IMR-90 (cell line): ENCODE measurements at regions not wholly inside any gene's neighbourhood (a gene's known extent, or its start where the extent isn't known, plus 50 kb on each side); places are given as distances from the start of the nearest gene placed in this dataset.

Source experiments
- BHLHE40 ChIP-seq: fragments of 150-350 bp; IDR thresholded peaks from 2 replicates; pipeline ENCODE4 v1.6.1; 2016; ENCODE audit warnings: mild to moderate bottlenecking, low read depth, low read length
- CEBPB ChIP-seq: IDR thresholded peaks from 2 replicates; pipeline ENCODE4 v1.6.1; 2012; ENCODE audit warnings: low read depth, low read length, improper control_type of control experiment
- MAFK ChIP-seq: IDR thresholded peaks from 2 replicates; pipeline ENCODE4 v1.6.1; 2012; ENCODE audit warnings: low read depth, low read length, improper control_type of control experiment
- NFE2L2 ChIP-seq: fragments of 150-350 bp; IDR thresholded peaks from 2 replicates; pipeline ENCODE4 v1.6.1; 2016; ENCODE audit warnings: low read depth, mild to moderate bottlenecking, low read length
- POLR2A ChIP-seq: IDR thresholded peaks from 2 replicates; pipeline ENCODE4 v1.6.1; 2012; ENCODE audit warnings: mild to moderate bottlenecking, low read depth, low read length
- RAD21 ChIP-seq: IDR thresholded peaks from 2 replicates; pipeline ENCODE4 v1.6.1; 2012; ENCODE audit warnings: low read length, improper control_type of control experiment
- RCOR1 ChIP-seq: IDR thresholded peaks from 2 replicates; pipeline ENCODE4 v1.6.1; 2012; ENCODE audit warnings: mild to moderate bottlenecking, low read length, improper control_type of control experiment; ENCODE audit not compliant: insufficient replicate concordance
- SMC3 ChIP-seq: fragments of 150-350 bp; IDR thresholded peaks from 2 replicates; pipeline ENCODE4 v1.6.1; 2016; ENCODE audit warnings: low read depth, mild to moderate bottlenecking, antibody characterized with exemption, low read length, moderate library complexity
- TF ChIP-seq, protein P1 (sequence below): conservative IDR thresholded peaks from 2 replicates; pipeline ENCODE4 v1.5.1; 2012; ENCODE audit warnings: mild to moderate bottlenecking, low read depth, low read length, improper control_type of control experiment

DNA sequence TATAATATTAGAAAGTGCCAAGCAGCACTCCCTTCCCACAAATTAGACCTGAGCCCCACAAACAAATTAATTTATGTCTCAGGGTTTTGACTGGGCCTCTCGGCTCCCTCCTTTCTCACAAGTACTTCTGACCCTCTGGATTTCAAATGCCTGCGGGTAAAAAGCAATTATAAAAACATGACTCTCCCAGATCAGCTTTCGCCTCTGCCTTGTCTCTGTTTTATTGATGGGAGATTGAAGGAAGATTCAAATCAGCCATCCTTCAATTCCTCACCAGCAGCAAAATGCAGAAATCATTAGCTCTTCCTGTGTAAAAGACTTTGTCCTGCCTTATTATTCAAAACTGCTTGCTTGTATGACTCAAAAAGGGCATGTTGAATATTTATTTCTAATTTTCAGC is 453.7 kb upstream of the MKI67 start:
- TF ChIP-seq MAFK, result no peak
- TF ChIP-seq, protein P1, sequence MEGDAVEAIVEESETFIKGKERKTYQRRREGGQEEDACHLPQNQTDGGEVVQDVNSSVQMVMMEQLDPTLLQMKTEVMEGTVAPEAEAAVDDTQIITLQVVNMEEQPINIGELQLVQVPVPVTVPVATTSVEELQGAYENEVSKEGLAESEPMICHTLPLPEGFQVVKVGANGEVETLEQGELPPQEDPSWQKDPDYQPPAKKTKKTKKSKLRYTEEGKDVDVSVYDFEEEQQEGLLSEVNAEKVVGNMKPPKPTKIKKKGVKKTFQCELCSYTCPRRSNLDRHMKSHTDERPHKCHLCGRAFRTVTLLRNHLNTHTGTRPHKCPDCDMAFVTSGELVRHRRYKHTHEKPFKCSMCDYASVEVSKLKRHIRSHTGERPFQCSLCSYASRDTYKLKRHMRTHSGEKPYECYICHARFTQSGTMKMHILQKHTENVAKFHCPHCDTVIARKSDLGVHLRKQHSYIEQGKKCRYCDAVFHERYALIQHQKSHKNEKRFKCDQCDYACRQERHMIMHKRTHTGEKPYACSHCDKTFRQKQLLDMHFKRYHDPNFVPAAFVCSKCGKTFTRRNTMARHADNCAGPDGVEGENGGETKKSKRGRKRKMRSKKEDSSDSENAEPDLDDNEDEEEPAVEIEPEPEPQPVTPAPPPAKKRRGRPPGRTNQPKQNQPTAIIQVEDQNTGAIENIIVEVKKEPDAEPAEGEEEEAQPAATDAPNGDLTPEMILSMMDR, result no peak
- TF ChIP-seq POLR2A, result no peak
- no peak for TF ChIP-seq CEBPB
- TF ChIP-seq NFE2L2, result no peak
- TF ChIP-seq RAD21, result no peak
- no peak for TF ChIP-seq BHLHE40
- TF ChIP-seq SMC3, result no peak
- TF ChIP-seq RCOR1, result no peak
